HG02588 (cell line): ENCODE measurements at regions not wholly inside any gene's neighbourhood (a gene's known extent, or its start where the extent isn't known, plus 50 kb on each side); places are given as distances from the start of the nearest gene placed in this dataset.
A peak's percentile ranks its signal among the peaks of the same experiment; 100 is the strongest.

Experiments
- ATAC-seq: cut with Tn5 transposase; IDR thresholded peaks from one replicate; pipeline ENCODE4 v1.9.1; 2021; ENCODE audit warnings: mild to moderate bottlenecking, moderate library complexity; ENCODE audit not compliant: unreplicated experiment

GRCh38 chr17:72487731-72488494 lies 367.1 kb downstream of the SOX9 start:
- no peak for ATAC-seq

- no peak for ATAC-seq
Measured at GRCh38 chr17:72488555-72489271, 367.9 kb downstream of the SOX9 start.

GRCh38 chr17:72489272-72489641 lies 368.4 kb downstream of the SOX9 start:
- no peak for ATAC-seq

- ATAC-seq, result no peak
Measured at GRCh38 chr17:72491102-72491501, 370.3 kb downstream of the SOX9 start.

- ATAC-seq, result no peak
Measured at GRCh38 chr17:72492494-72492893, 371.7 kb downstream of the SOX9 start.

- no peak for ATAC-seq
Measured at GRCh38 chr17:72492941-72493340, 372.1 kb downstream of the SOX9 start.

- ATAC-seq, result no peak
Measured at GRCh38 chr17:72494566-72494965, 373.7 kb downstream of the SOX9 start.

- ATAC-seq, result no peak
Measured at GRCh38 chr17:72496461-72496860, 375.6 kb downstream of the SOX9 start.

- no peak for ATAC-seq
Measured at GRCh38 chr17:72497915-72498314, 377.1 kb downstream of the SOX9 start.

GRCh38 chr17:72498364-72499210 lies 377.8 kb downstream of the SOX9 start:
- no peak for ATAC-seq

GRCh38 chr17:72501404-72502370 lies 380.9 kb downstream of the SOX9 start:
- no peak for ATAC-seq

GRCh38 chr17:72502371-72503341 lies 381.8 kb downstream of the SOX9 start:
- ATAC-seq, result no peak

GRCh38 chr17:72503556-72503955 lies 382.7 kb downstream of the SOX9 start:
- no peak for ATAC-seq

GRCh38 chr17:72504783-72505182 lies 384.0 kb downstream of the SOX9 start:
- ATAC-seq, result no peak

- ATAC-seq, result no peak
Measured at GRCh38 chr17:72506773-72507172, 386.0 kb downstream of the SOX9 start.

GRCh38 chr17:72507370-72507769 lies 386.6 kb downstream of the SOX9 start:
- no peak for ATAC-seq

GRCh38 chr17:72510351-72511016 lies 389.7 kb downstream of the SOX9 start:
- peak; percentile 63 for ATAC-seq

GRCh38 chr17:72511242-72511641 lies 390.4 kb downstream of the SOX9 start:
- no peak for ATAC-seq

GRCh38 chr17:72511874-72512273 lies 391.1 kb downstream of the SOX9 start:
- no peak for ATAC-seq
